GM19324 (cell line): ENCODE measurements at regions not wholly inside any gene's neighbourhood (a gene's known extent, or its start where the extent isn't known, plus 50 kb on each side); places are given as distances from the start of the nearest gene placed in this dataset.
"Not testable (repeated sequence)": the region's sequence is repeated elsewhere in the genome, so short reads cannot be mapped to it uniquely, and the experiment has no call there.

ENCODE experiments used
- ATAC-seq: cut with Tn5 transposase; IDR thresholded peaks from one replicate; pipeline ENCODE4 v1.9.1; 2021; ENCODE audit warnings: mild to moderate bottlenecking, moderate library complexity; ENCODE audit not compliant: unreplicated experiment, low FRiP score

GRCh38 chr7:25677595-25677994 lies 449.3 kb upstream of the NPVF start:
- no peak for ATAC-seq

GRCh38 chr7:25678215-25678614 lies 449.9 kb upstream of the NPVF start:
- no peak for ATAC-seq

- ATAC-seq, result no peak
Observed at GRCh38 chr7:25680636-25681035, 452.4 kb upstream of the NPVF start.

- no peak for ATAC-seq
Observed at GRCh38 chr7:25684360-25684759, 456.1 kb upstream of the NPVF start.

- ATAC-seq, result no peak
Observed at GRCh38 chr7:25686493-25686892, 458.2 kb upstream of the NPVF start.

DNA sequence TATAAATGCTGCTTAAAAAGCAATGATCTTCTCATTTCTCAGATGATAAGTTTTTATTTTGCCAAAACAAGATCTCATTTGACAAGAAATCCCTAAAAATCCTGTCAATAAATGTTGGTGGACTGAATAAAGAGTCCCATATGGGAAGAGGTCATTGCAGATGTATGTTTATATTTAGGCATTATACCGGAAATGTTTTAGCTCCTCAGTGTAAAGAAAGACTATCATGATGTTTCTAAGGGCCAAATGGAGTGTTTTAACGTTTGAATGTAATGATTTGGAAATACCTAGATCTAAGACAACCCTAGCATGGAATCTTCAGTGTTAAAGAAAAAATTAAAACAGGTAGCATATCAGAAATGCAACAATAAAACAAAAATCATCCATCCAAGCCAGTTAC lies 457.8 kb upstream of the NFE2L3 start:
- ATAC-seq, result no peak

DNA sequence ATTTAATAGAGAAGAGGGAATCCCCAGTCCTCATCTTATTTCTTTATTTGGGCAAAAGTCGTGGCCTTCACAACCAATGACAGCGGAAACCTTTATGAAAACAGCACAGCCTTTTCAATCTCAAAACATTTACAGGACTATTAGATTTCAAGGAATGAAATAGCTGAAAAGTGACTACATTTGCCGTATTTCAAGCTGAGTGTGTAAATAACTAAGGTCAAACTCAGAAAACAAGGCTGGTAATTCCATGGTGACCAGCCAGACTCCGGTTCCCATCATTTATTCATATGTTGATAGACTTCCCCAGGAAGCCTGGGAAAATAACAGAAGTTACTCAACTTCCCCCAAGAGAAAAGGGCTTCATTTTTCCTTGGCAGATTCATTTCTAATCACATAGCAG lies 457.3 kb upstream of the NFE2L3 start:
- ATAC-seq, result no peak

DNA sequence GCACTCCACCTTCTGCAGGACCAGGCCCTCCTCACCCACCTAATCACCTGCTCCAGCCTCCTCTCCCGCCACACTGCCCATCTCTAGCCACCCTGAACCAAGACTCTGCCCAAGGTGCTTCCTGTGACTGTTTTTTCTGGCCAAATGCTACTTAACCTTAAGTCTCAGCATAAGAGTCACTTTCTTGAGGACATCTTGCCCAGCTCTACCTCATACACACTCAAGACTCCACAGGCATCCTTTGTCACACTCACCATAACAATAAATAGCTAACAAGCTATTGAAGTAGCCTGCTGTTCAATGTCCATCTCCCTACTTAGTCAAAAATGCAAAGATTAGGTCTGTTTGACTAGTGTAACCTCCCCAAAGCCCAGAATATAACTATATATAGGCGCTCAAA lies 455.4 kb upstream of the NFE2L3 start:
- no peak for ATAC-seq

DNA sequence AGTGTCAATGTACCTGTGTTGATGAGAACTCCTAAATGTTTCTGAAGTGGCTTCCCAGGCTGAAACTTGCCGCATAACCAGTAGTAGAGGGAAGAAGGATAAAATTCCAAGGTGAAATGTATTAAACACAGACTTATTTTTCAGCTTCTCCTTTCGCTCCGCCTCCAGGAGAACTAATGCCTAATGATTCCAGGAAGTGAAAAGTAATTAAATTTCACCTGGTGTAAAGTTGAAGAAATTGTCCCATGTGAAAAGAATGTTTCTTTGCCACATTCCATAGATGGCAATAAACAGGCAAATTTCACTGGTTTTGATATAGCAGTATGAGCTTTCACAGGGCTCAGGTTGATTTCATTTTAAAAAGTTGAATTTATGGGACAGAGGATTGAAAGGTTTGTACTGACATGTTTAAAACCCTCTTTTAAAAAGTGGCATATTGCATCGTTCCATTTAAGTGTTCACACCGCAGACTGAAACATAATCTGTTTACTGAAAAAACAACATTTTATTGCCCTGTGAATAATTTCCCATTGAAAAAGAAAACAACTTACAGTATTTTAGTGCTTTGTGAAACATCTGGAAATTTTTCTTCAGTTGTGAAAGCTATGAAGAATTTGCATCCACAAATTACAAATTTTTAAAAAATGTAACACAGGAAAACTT lies 453.4 kb upstream of the NFE2L3 start:
- no peak for ATAC-seq

GRCh38 chr7:25700141-25700540 lies 451.9 kb upstream of the NFE2L3 start:
- ATAC-seq, result not testable (repeated sequence)

DNA sequence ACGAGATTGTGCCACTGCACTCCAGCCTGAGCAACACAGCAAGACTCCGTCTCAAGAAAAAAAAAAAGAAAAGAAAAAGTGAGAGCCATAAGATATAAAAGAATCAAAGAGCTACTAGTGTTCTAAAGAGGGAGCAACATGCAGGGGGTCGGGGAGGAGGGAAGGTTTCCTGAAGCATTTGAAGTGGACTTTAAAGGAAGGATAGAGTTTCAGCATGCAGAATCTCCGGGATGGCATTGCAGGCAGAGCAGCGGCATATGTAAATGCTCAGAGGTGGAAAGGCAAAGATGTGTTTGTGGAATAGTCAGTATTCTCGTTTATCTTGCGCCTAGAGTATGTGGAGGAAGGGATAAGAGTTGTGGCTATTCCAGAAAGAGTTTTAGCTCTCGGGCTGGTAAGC lies 447.6 kb upstream of the NFE2L3 start:
- ATAC-seq, result no peak

DNA sequence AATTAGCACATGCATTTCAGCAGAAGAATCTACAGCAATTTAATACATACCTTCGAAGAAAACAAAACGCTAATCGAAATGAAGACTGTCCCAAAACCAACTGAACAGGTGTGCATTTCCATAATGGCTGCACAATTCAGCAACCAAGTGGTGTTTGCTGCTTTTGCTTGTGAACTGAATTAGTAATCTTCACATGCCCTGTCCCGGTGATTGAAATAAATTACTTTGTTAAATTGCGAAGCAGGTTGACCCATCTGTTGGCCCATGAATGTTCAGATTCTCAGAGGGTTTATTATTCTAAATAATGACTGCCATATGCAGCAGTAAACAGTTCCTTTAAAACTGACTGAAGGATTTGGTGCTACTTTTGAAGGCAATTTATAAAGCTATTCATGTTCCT lies 445.2 kb upstream of the NFE2L3 start:
- ATAC-seq, result no peak

DNA sequence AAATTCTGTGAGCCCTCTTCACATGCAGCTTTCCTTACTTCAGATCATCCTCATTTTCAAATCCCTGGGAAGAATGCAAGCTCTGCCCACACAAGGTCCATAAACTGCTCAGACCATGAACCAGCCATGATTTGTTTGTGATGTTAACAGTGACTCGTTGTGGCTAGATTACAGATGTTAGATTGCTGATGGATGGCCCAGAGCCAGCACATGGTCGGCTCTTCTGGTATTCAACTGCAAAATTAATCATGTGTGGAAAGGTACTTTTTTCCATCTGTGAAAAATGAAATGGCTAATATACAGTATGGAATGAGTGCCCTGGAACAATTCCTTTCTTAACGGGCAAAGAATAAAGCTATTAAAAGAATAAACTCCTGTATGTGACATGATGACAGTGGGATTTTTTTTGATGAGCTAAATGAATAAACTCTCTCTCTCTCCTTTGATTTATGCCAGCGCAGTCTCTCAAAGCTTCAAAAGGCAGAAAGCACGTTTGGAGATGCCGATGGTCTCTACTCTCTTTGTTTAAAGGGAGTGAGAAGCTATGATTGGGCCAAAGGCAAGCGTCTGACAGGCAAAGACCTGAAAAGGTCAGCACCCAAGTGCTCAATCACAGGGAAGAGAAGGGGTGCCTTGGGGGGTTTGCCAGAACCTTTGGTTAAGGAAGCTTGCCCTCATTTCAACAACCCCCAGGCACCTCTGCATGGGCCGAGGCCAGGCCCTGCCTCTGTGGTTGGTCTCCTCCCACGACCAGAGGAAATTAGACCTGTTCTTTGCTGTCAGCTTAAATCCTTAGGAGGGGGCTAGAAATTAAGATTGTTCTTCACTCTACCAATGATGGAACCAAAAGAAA lies 444.0 kb upstream of the NFE2L3 start:
- no peak for ATAC-seq

GRCh38 chr7:25710959-25711358 lies 441.0 kb upstream of the NFE2L3 start:
- no peak for ATAC-seq

GRCh38 chr7:25711940-25712339 lies 440.1 kb upstream of the NFE2L3 start:
- ATAC-seq, result no peak

GRCh38 chr7:25712500-25712899 lies 439.5 kb upstream of the NFE2L3 start:
- no peak for ATAC-seq

DNA sequence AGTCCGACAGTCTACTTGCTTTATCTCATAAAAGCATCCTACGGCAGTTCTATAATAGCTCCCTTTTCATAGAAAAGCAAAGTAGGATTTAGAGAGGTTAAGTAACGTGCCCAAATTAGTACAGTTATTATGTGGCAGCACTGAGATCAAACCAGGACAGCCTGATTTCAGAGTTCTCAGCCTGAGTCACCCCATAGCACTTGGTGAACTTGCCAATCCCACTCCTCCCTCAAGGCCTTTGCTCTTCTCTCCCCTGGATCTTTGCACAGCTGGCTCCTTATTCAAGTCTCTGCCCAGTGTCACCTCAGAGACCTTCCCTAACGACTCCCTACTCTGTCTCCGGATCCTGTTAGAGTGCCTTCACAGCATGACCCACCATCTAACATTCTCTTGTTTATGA lies 438.0 kb upstream of the NFE2L3 start:
- ATAC-seq, result no peak

GRCh38 chr7:25716421-25716820 lies 435.6 kb upstream of the NFE2L3 start:
- ATAC-seq, result no peak

DNA sequence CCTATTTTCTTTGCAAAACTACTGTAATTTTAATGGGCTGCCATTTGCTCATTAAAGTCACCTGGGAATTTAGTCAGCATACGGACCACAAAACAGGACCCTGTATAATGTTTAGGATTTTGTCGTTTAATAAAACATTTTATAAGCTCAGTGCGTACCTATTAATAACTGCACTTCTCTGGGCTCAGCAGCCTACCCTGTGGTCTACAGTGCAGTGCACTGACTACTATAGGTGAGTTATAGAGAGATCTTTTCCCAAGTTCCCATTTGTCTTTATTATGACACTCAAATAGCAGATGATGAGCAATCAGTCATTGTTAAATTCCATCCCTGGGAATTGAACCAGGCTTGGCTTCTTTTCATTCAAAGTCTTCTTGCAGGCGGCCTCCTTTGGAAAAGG lies 433.4 kb upstream of the NFE2L3 start:
- ATAC-seq, result no peak

DNA sequence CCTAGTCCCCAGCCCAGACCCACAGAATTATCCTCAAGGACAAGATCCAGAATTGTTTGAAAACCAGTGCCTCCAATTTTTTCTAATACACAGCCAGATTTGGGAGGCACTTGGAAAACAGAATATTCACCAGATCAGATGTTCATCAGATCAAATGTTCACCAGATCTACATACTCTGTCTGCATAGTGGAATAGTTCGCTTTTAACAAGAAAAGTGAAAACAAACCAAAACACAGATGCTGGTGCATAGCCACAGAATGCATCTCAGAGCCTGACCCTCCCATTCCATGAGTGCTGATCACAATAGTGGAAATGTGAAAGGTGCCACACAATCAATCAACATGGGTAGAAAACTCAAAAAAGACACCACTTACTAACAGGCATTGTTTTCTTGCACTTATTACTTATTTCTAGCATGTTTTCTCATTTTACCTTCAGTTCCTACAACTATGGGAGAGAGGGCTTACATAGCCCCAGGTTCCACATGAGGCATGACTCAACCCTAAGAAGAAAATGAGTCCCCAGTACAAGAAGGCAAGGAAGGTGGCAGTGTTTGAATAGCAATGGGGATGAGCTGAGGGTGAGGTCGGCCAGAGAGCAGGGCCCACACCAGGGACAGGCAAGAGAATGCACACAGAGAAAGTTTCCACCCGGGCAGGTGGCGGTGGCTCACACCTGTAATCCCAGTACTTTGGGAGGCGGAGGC lies 432.7 kb upstream of the NFE2L3 start:
- no peak for ATAC-seq

GRCh38 chr7:25720427-25720826 lies 431.6 kb upstream of the NFE2L3 start:
- ATAC-seq, result no peak

GRCh38 chr7:25722856-25723255 lies 429.1 kb upstream of the NFE2L3 start:
- ATAC-seq, result no peak
